Lower leg skin (tissue), 3 donors: ENCODE measurements at regions not wholly inside any gene's neighbourhood (a gene's known extent, or its start where the extent isn't known, plus 50 kb on each side); places are given as distances from the start of the nearest gene placed in this dataset.

ENCODE experiments used
- CTCF ChIP-seq, 3 donors: fragments of 450-650 bp; IDR thresholded peaks; one replicate each; pipeline ENCODE4 v1.5.1; 2016; ENCODE audit warnings: antibody characterized with exemption in 3 of 3, mild to moderate bottlenecking in 3 of 3, moderate library complexity in 2 of 3
- POLR2A ChIP-seq, 2 donors: fragments of 450-650 bp; IDR thresholded peaks; one replicate each; pipeline ENCODE4 v1.6.1; 2016 to 2017; ENCODE audit warnings: antibody characterized with exemption in 2 of 2, mild to moderate bottlenecking in 1 of 2, moderate library complexity in 1 of 2

GRCh38 chr7:156219307-156220077 is 407.2 kb upstream of the SHH start:
- no peak for TF ChIP-seq CTCF (IDR thresholded peaks at IDR 0.05)
- TF ChIP-seq POLR2A (IDR thresholded peaks at IDR 0.05), result no peak
